Osteocyte (in vitro differentiated cells): ENCODE measurements at regions not wholly inside any gene's neighbourhood (a gene's known extent, or its start where the extent isn't known, plus 50 kb on each side); places are given as distances from the start of the nearest gene placed in this dataset.

Experiments used
- DNase-seq: peaks from one replicate; pipeline ENCODE4 v3.0.0; 2021; ENCODE audit warnings: mixed read lengths; ENCODE audit not compliant: unreplicated experiment; ENCODE audit errors: extremely low spot score
- H3K27ac Mint-ChIP-seq: one replicate; pipeline ENCODE4 v1.8.0; 2021; ENCODE audit warnings: mild to moderate bottlenecking, mixed read lengths; ENCODE audit not compliant: unreplicated experiment
- H3K27me3 Mint-ChIP-seq: one replicate; pipeline ENCODE4 v1.8.0; 2021; ENCODE audit warnings: mixed read lengths; ENCODE audit not compliant: unreplicated experiment
- H3K36me3 Mint-ChIP-seq: one replicate; pipeline ENCODE4 v1.8.0; 2021; ENCODE audit warnings: mixed read lengths; ENCODE audit not compliant: unreplicated experiment
- H3K4me1 Mint-ChIP-seq: one replicate; pipeline ENCODE4 v1.8.0; 2021; ENCODE audit warnings: mixed read lengths; ENCODE audit not compliant: unreplicated experiment
- H3K4me3 Mint-ChIP-seq: one replicate; pipeline ENCODE4 v1.8.0; 2021; ENCODE audit warnings: mild to moderate bottlenecking, moderate library complexity, mixed read lengths; ENCODE audit not compliant: unreplicated experiment
- H3K9me3 Mint-ChIP-seq: one replicate; pipeline ENCODE4 v1.8.0; 2021; ENCODE audit warnings: mixed read lengths; ENCODE audit not compliant: unreplicated experiment
- CTCF ChIP-seq: fragments of 200-600 bp; sonication (generic); IDR thresholded peaks from 2 replicates; pipeline ENCODE4 v1.5.0; 2021; ENCODE audit warnings: antibody characterized with exemption, mild to moderate bottlenecking, moderate library complexity

- no peak for DNase-seq
- Mint-ChIP-seq H3K27ac (no peak overlapping the region), H3K9me3 (peaks cover 14% of the 10 kb centered on the region), H3K4me1 (no peaks in the 10 kb centered on the region), H3K27me3 (no peaks in the 10 kb centered on the region), H3K36me3 (no peaks in the 10 kb centered on the region), H3K4me3 (no peak overlapping the region)
- TF ChIP-seq CTCF: no peak
Observed at GRCh38 chr3:187448674-187449073, 80.5 kb downstream of the RTP4 start.

- no peaks in the 10 kb centered on the region for H3K27me3 Mint-ChIP-seq
- H3K9me3 Mint-ChIP-seq: peaks cover 11% of the 10 kb centered on the region
Observed at GRCh38 chr3:187447737-187448136, 79.6 kb downstream of the RTP4 start.

GRCh38 chr3:187445356-187445755 is 77.2 kb downstream of the RTP4 start:
- Mint-ChIP-seq H3K27me3 (no peaks in the 10 kb centered on the region), H3K9me3 (no peaks in the 10 kb centered on the region), H3K4me3 (no peak overlapping the region), H3K4me1 (no peaks in the 10 kb centered on the region), H3K36me3 (no peaks in the 10 kb centered on the region), H3K27ac (no peak overlapping the region)
- no peak for DNase-seq
- TF ChIP-seq CTCF: no peak

More at GRCh38 chr3:187447737-187448136, 79.6 kb downstream of the RTP4 start:
- DNase-seq: no peak
- H3K4me3 Mint-ChIP-seq: no peak overlapping the region
- no peak overlapping the region for H3K27ac Mint-ChIP-seq
- H3K4me1 Mint-ChIP-seq: no peaks in the 10 kb centered on the region
- TF ChIP-seq CTCF: no peak
- H3K36me3 Mint-ChIP-seq: no peaks in the 10 kb centered on the region

GRCh38 chr3:187434524-187434923 is 66.3 kb downstream of the RTP4 start:
- Mint-ChIP-seq H3K27ac (no peak overlapping the region), H3K36me3 (no peaks in the 10 kb centered on the region), H3K4me3 (no peak overlapping the region), H3K9me3 (no peaks in the 10 kb centered on the region), H3K4me1 (no peaks in the 10 kb centered on the region), H3K27me3 (no peaks in the 10 kb centered on the region)
- TF ChIP-seq CTCF: no peak
- DNase-seq: no peak

GRCh38 chr3:187430576-187430975 is 62.4 kb downstream of the RTP4 start:
- Mint-ChIP-seq H3K9me3 (peaks cover 6% of the 10 kb centered on the region), H3K27ac (no peak overlapping the region), H3K27me3 (no peaks in the 10 kb centered on the region), H3K4me1 (no peaks in the 10 kb centered on the region), H3K4me3 (no peak overlapping the region), H3K36me3 (no peaks in the 10 kb centered on the region)
- TF ChIP-seq CTCF: no peak
- DNase-seq: no peak
